ENCODE measurements at regions not wholly inside any gene's neighbourhood (a gene's known extent, or its start where the extent isn't known, plus 50 kb on each side); places are given as distances from the start of the nearest gene placed in this dataset.

DNA sequence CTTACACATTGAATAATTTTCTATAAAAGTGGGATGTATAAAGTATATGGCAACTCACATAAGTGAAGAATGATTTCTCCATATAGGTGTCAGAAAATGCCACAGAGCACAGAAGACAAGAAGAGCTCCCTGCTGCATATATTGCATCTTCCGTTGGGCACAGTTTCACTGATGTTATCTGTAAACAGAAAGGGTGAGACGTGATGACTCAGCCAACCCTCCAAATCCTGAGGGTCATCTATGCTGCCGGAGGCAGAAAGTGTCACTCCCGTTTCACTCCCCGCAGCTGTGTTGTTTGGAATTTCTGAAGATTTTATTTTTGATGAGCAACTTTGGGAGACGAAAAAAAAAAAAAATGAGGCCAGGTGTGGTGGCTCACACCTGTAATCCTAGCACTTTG lies 644.1 kb downstream of the C6orf118 start:
- no peaks in the 10 kb centered on the region for H3K79me2 ChIP-seq (ENCODE audit: insufficient read depth, low read depth)
- no peak overlapping the region for H2AFZ ChIP-seq (ENCODE audit: low read depth)
- H3K4me2 ChIP-seq = no peak overlapping the region
- no peaks in the 10 kb centered on the region for H4K20me1 ChIP-seq (ENCODE audit: insufficient read depth)
- no peaks in the 10 kb centered on the region for H3K4me1 ChIP-seq (ENCODE audit: low read depth, poor library complexity, severe bottlenecking)
- H3K27ac ChIP-seq = no peak overlapping the region
- H3K27me3 ChIP-seq (ENCODE audit: insufficient read depth, low read depth) = no peaks in the 10 kb centered on the region
- TF ChIP-seq, protein P1, sequence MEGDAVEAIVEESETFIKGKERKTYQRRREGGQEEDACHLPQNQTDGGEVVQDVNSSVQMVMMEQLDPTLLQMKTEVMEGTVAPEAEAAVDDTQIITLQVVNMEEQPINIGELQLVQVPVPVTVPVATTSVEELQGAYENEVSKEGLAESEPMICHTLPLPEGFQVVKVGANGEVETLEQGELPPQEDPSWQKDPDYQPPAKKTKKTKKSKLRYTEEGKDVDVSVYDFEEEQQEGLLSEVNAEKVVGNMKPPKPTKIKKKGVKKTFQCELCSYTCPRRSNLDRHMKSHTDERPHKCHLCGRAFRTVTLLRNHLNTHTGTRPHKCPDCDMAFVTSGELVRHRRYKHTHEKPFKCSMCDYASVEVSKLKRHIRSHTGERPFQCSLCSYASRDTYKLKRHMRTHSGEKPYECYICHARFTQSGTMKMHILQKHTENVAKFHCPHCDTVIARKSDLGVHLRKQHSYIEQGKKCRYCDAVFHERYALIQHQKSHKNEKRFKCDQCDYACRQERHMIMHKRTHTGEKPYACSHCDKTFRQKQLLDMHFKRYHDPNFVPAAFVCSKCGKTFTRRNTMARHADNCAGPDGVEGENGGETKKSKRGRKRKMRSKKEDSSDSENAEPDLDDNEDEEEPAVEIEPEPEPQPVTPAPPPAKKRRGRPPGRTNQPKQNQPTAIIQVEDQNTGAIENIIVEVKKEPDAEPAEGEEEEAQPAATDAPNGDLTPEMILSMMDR (conservative IDR thresholded peaks at IDR 0.05; ENCODE audit: low read depth, low read length) = no peak
- H3K36me3 ChIP-seq (ENCODE audit: insufficient read depth) = no peaks in the 10 kb centered on the region
- H3K4me3 ChIP-seq (IDR thresholded peaks at IDR 0.05; ENCODE audit: insufficient read depth, low read depth, low read length) = no peak overlapping the region
- no peak overlapping the region for H3K9ac ChIP-seq

DNA sequence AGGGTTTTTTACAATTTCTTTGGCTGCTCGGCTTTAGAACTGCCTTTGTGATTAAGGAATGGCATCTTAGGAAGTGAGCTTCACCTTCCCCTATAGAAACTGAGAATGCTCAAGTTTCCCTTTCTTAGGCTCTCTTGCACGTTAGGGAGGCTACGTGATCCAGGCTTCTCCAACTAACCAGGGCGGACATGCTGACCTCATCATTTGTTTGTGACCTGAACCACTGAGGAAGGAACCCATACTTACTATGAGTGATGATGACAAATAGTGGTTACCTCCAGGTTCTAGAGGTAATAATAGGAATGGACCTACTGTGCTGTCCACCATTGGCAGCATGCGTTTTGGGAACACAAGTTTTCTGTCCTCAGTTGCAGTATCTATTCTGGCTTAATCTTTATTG lies 645.8 kb downstream of the C6orf118 start:
- H3K4me2 ChIP-seq = no peak overlapping the region
- H4K20me1 ChIP-seq (ENCODE audit: insufficient read depth) = no peaks in the 10 kb centered on the region
- TF ChIP-seq, protein P1 (conservative IDR thresholded peaks at IDR 0.05; ENCODE audit: low read depth, low read length) = no peak

DNA sequence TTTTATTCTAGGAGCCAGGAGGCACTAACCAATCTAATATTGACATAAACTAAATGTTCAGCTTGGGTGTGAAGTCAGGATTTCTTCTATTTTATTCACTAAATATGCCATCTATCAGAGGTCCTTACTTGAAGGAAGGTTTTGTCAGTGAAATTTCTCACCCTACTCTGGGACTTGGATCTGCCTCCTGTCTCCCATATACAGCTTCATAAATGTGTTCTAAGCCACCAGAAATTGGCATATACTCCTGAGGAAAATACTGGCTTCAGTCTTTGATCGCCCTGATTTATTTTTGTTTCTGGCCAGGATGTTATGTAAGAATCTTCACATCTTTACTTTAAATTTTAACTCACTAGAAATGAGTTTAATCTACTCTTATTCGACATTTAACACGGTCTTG lies 647.7 kb downstream of the C6orf118 start:
- Histone ChIP-seq H4K20me1 (ENCODE audit: insufficient read depth) (no peaks in the 10 kb centered on the region), H3K9ac (no peak overlapping the region), H3K4me3 (IDR thresholded peaks at IDR 0.05; ENCODE audit: insufficient read depth, low read depth, low read length) (no peak overlapping the region), H3K36me3 (ENCODE audit: insufficient read depth) (no peaks in the 10 kb centered on the region), H3K79me2 (ENCODE audit: insufficient read depth, low read depth) (no peaks in the 10 kb centered on the region), H3K27ac (no peak overlapping the region), H2AFZ (ENCODE audit: low read depth) (no peak overlapping the region), H3K4me2 (no peak overlapping the region), H3K4me1 (ENCODE audit: low read depth, poor library complexity, severe bottlenecking) (no peaks in the 10 kb centered on the region), H3K27me3 (ENCODE audit: insufficient read depth, low read depth) (no peaks in the 10 kb centered on the region)
- TF ChIP-seq, protein P1 (conservative IDR thresholded peaks at IDR 0.05; ENCODE audit: low read depth, low read length) = no peak

More for the DNA sequence above, 645.8 kb downstream of the C6orf118 start:
- no peak overlapping the region for H2AFZ ChIP-seq (ENCODE audit: low read depth)
- no peak overlapping the region for H3K4me3 ChIP-seq (IDR thresholded peaks at IDR 0.05; ENCODE audit: insufficient read depth, low read depth, low read length)
- no peaks in the 10 kb centered on the region for H3K79me2 ChIP-seq (ENCODE audit: insufficient read depth, low read depth)
- no peaks in the 10 kb centered on the region for H3K36me3 ChIP-seq (ENCODE audit: insufficient read depth)
- H3K9ac ChIP-seq = no peak overlapping the region
- H3K27ac ChIP-seq = no peak overlapping the region
- H3K27me3 ChIP-seq (ENCODE audit: insufficient read depth, low read depth) = no peaks in the 10 kb centered on the region
- H3K4me1 ChIP-seq (ENCODE audit: low read depth, poor library complexity, severe bottlenecking) = no peaks in the 10 kb centered on the region

- Histone ChIP-seq H3K9ac (no peak overlapping the region), H2AFZ (ENCODE audit: low read depth) (no peak overlapping the region), H3K27me3 (ENCODE audit: insufficient read depth, low read depth) (no peaks in the 10 kb centered on the region), H3K4me1 (ENCODE audit: low read depth, poor library complexity, severe bottlenecking) (no peaks in the 10 kb centered on the region), H3K4me3 (IDR thresholded peaks at IDR 0.05; ENCODE audit: insufficient read depth, low read depth, low read length) (no peak overlapping the region), H3K36me3 (ENCODE audit: insufficient read depth) (no peaks in the 10 kb centered on the region), H4K20me1 (ENCODE audit: insufficient read depth) (no peaks in the 10 kb centered on the region), H3K79me2 (ENCODE audit: insufficient read depth, low read depth) (no peaks in the 10 kb centered on the region), H3K27ac (no peak overlapping the region), H3K4me2 (no peak overlapping the region)
- TF ChIP-seq, protein P1 (conservative IDR thresholded peaks at IDR 0.05; ENCODE audit: low read depth, low read length) = no peak
Observed at GRCh38 chr6:164660781-164661180, 648.6 kb downstream of the C6orf118 start.
